HG02623 (cell line): ENCODE measurements at regions not wholly inside any gene's neighbourhood (a gene's known extent, or its start where the extent isn't known, plus 50 kb on each side); places are given as distances from the start of the nearest gene placed in this dataset.
A peak's percentile ranks its signal among the peaks of the same experiment; 100 is the strongest.
"Not testable (repeated sequence)": the region's sequence is repeated elsewhere in the genome, so short reads cannot be mapped to it uniquely, and the experiment has no call there.

Experiments
- ATAC-seq: cut with Tn5 transposase; IDR thresholded peaks from one replicate; pipeline ENCODE4 v1.9.1; 2021; ENCODE audit warnings: moderate library complexity; ENCODE audit not compliant: unreplicated experiment

- ATAC-seq = not testable (repeated sequence)
These were observed 190.0 kb upstream of the MGAT5 start for GRCh38 chr2:134063916-134064315.

- ATAC-seq = no peak
These were observed 183.6 kb upstream of the MGAT5 start for GRCh38 chr2:134070281-134070741.

- no peak for ATAC-seq
These were observed 181.5 kb upstream of the MGAT5 start for GRCh38 chr2:134072341-134072740.

- no peak for ATAC-seq
These were observed 180.8 kb upstream of the MGAT5 start for GRCh38 chr2:134073023-134073422.

GRCh38 chr2:134074619-134075018, 179.3 kb upstream of the MGAT5 start:
- no peak for ATAC-seq

GRCh38 chr2:134075204-134075603, 178.7 kb upstream of the MGAT5 start:
- no peak for ATAC-seq

- ATAC-seq = no peak
These were observed 175.5 kb upstream of the MGAT5 start for GRCh38 chr2:134078354-134078753.

- ATAC-seq = peak; percentile 97
These were observed 174.5 kb upstream of the MGAT5 start for GRCh38 chr2:134079373-134079772.

- ATAC-seq = no peak
These were observed 173.3 kb upstream of the MGAT5 start for GRCh38 chr2:134080386-134081089.

- ATAC-seq = no peak
These were observed 172.5 kb upstream of the MGAT5 start for GRCh38 chr2:134081238-134081938.

- ATAC-seq = no peak
These were observed 170.3 kb upstream of the MGAT5 start for GRCh38 chr2:134083548-134083947.

GRCh38 chr2:134086594-134087219, 167.2 kb upstream of the MGAT5 start:
- no peak for ATAC-seq

GRCh38 chr2:134087371-134087921, 166.4 kb upstream of the MGAT5 start:
- ATAC-seq = peak; percentile 52

- no peak for ATAC-seq
These were observed 164.4 kb upstream of the MGAT5 start for GRCh38 chr2:134089454-134089853.

- ATAC-seq = no peak
These were observed 156.1 kb upstream of the MGAT5 start for GRCh38 chr2:134097740-134098139.

- no peak for ATAC-seq
These were observed 155.6 kb upstream of the MGAT5 start for GRCh38 chr2:134098321-134098720.

GRCh38 chr2:134099273-134099672, 154.6 kb upstream of the MGAT5 start:
- no peak for ATAC-seq

- ATAC-seq = no peak
These were observed 150.7 kb upstream of the MGAT5 start for GRCh38 chr2:134103196-134103595.

- no peak for ATAC-seq
These were observed 149.1 kb upstream of the MGAT5 start for GRCh38 chr2:134104754-134105153.

- no peak for ATAC-seq
These were observed 146.5 kb upstream of the MGAT5 start for GRCh38 chr2:134107402-134107801.

- no peak for ATAC-seq
These were observed 145.8 kb upstream of the MGAT5 start for GRCh38 chr2:134108113-134108512.

- no peak for ATAC-seq
These were observed 144.6 kb upstream of the MGAT5 start for GRCh38 chr2:134109246-134109645.
